ENCODE measurements at regions not wholly inside any gene's neighbourhood (a gene's known extent, or its start where the extent isn't known, plus 50 kb on each side); places are given as distances from the start of the nearest gene placed in this dataset.

- TF ChIP-seq CTCF (IDR thresholded peaks at IDR 0.05) (no peak), RCOR1 (IDR thresholded peaks at IDR 0.05; ENCODE audit: low read length) (no peak), TEAD4 (IDR thresholded peaks at IDR 0.05; ENCODE audit: borderline replicate concordance, insufficient read depth) (no peak), EP300 (IDR thresholded peaks at IDR 0.05; ENCODE audit: borderline replicate concordance in 1 of 2, low read depth in 1 of 2, low read length in 1 of 2) (no peak), MAX (IDR thresholded peaks at IDR 0.05; ENCODE audit: low read depth) (no peak), USF2 (IDR thresholded peaks at IDR 0.05; ENCODE audit: borderline replicate concordance, low read depth, low read length) (no peak), REST (IDR thresholded peaks at IDR 0.05; ENCODE audit: low read depth, low read length) (no peak), NFIC (IDR thresholded peaks at IDR 0.05; ENCODE audit: borderline replicate concordance) (no peak), RAD21 (IDR thresholded peaks at IDR 0.05; ENCODE audit: low read length) (no peak), FOXM1 (IDR thresholded peaks at IDR 0.05; ENCODE audit: low read depth) (no peak), TAF1 (IDR thresholded peaks at IDR 0.05; ENCODE audit: borderline replicate concordance, low read depth, low read length) (no peak), YY1 (IDR thresholded peaks at IDR 0.05; ENCODE audit: low read depth) (no peak), ZBTB33 (IDR thresholded peaks at IDR 0.05; ENCODE audit: borderline replicate concordance, low read depth) (0 out of 2 replicates have a peak, but pooled peaks have one; percentile 24)
Measured at GRCh38 chr6:26222571-26222970, 135.3 kb downstream of the HFE start.

All from SK-N-SH (cell line).